Liver (tissue), 7 donors: ENCODE measurements at regions not wholly inside any gene's neighbourhood (a gene's known extent, or its start where the extent isn't known, plus 50 kb on each side); places are given as distances from the start of the nearest gene placed in this dataset.
"Not testable (repeated sequence)": the region's sequence is repeated elsewhere in the genome, so short reads cannot be mapped to it uniquely, and the experiment has no call there.

Experiments used
- DNase-seq: peaks from one replicate; pipeline ENCODE4 v3.0.0-alpha.2; 2017; ENCODE audit warnings: low spot score
- H3K27ac ChIP-seq, 2 donors: one replicate each; pipeline ENCODE4 v1.7.0; 2013; ENCODE audit warnings: inconsistent platforms in 2 of 2, low read length in 2 of 2, control low read depth in 1 of 2, low read depth in 1 of 2, mild to moderate bottlenecking in 1 of 2
- H3K27me3 ChIP-seq, 4 donors: one replicate each; pipeline versions ENCODE4 v1.6.1 to v1.7.0; 2013; ENCODE audit warnings: low read length in 3 of 4, inconsistent platforms in 1 of 4, mild to moderate bottlenecking in 1 of 4, moderate library complexity in 1 of 4; ENCODE audit not compliant: control insufficient read depth in 4 of 4, insufficient read depth in 4 of 4
- H3K36me3 ChIP-seq, 4 donors: one replicate each; pipeline versions ENCODE4 v1.6.1 to v1.7.0; 2013; ENCODE audit warnings: low read length in 3 of 4, mild to moderate bottlenecking in 3 of 4, low read depth in 1 of 4, moderate library complexity in 1 of 4; ENCODE audit not compliant: control insufficient read depth in 4 of 4, insufficient read depth in 3 of 4
- H3K4me1 ChIP-seq, 4 donors: one replicate each; pipeline versions ENCODE4 v1.6.1 to v1.7.0; 2013; ENCODE audit warnings: low read length in 3 of 4, mild to moderate bottlenecking in 3 of 4, moderate library complexity in 1 of 4; ENCODE audit not compliant: control insufficient read depth in 4 of 4, insufficient read depth in 4 of 4
- H3K4me3 ChIP-seq, 3 donors: one replicate each; pipeline versions ENCODE4 v1.6.1 to v1.7.0; 2013; ENCODE audit warnings: low read length in 3 of 3, control low read depth in 1 of 3, low read depth in 1 of 3, mild to moderate bottlenecking in 1 of 3
- H3K9ac ChIP-seq, 2 donors: one replicate each; pipeline ENCODE4 v1.7.0; 2013; ENCODE audit warnings: low read length in 2 of 2, mild to moderate bottlenecking in 2 of 2, moderate library complexity in 2 of 2, control low read depth in 1 of 2, low read depth in 1 of 2
- H3K9me3 ChIP-seq, 4 donors: one replicate each; pipeline versions ENCODE4 v1.6.1 to v1.7.0; 2013; ENCODE audit warnings: low read length in 3 of 4; ENCODE audit not compliant: control insufficient read depth in 4 of 4
- ATF3 ChIP-seq: IDR thresholded peaks from 2 replicates; pipeline ENCODE4 v1.6.1; 2016; ENCODE audit warnings: antibody characterized with exemption
- FOXA1 ChIP-seq: IDR thresholded peaks from 2 replicates; pipeline ENCODE4 v1.6.1; 2016; ENCODE audit warnings: antibody characterized with exemption
- FOXA2 ChIP-seq: IDR thresholded peaks from 2 replicates; pipeline ENCODE4 v1.6.1; 2016; ENCODE audit warnings: antibody characterized with exemption
- GABPA ChIP-seq, 2 donors: IDR thresholded peaks in 1 of 2; conservative IDR thresholded peaks in 1 of 2; 2 replicates each; pipeline ENCODE4 v1.6.1; 2016; ENCODE audit warnings: antibody characterized with exemption in 2 of 2, mild to moderate bottlenecking in 1 of 2, moderate library complexity in 1 of 2
- HNF4A ChIP-seq, 2 donors: conservative IDR thresholded peaks; 2 replicates each; pipeline ENCODE4 v1.6.1; 2016; ENCODE audit warnings: antibody characterized with exemption in 2 of 2, mild to moderate bottlenecking in 2 of 2
- HNF4G ChIP-seq: IDR thresholded peaks from 2 replicates; pipeline ENCODE4 v1.6.1; 2016; ENCODE audit warnings: antibody characterized with exemption
- JUND ChIP-seq, 2 donors: IDR thresholded peaks; 2 replicates each; pipeline ENCODE4 v1.6.1; 2016; ENCODE audit warnings: antibody characterized with exemption in 2 of 2
- NR2F2 ChIP-seq: IDR thresholded peaks from 2 replicates; pipeline ENCODE4 v1.6.1; 2016; ENCODE audit warnings: antibody characterized with exemption
- RAD21 ChIP-seq, 2 donors: IDR thresholded peaks; 2 replicates each; pipeline ENCODE4 v1.6.1; 2016; ENCODE audit warnings: antibody characterized with exemption in 2 of 2, mild to moderate bottlenecking in 2 of 2
- RXRA ChIP-seq, 2 donors: IDR thresholded peaks; 2 replicates each; pipeline ENCODE4 v1.6.1; 2017 to 2018; ENCODE audit warnings: antibody characterized with exemption in 2 of 2, mild to moderate bottlenecking in 1 of 2
- ZBTB33 ChIP-seq: IDR thresholded peaks from 2 replicates; pipeline ENCODE4 v1.6.1; 2016; ENCODE audit warnings: antibody characterized with exemption
- WGBS: extraction: QIAGEN DNeasy Blood & Tissue Kit; methylation state at CpG from one replicate; pipeline ENCODE4 v1.1.7; 2013; 5-methylcytosine and 5-hydroxymethylcytosine counted together
- donor health status: healthy.
- donor health status: healthy.
- donor health status: healthy.
- donor health status: healthy.

- TF ChIP-seq RAD21 (IDR thresholded peaks at IDR 0.05) (no peak), FOXA1 (no peak), HNF4A (conservative IDR thresholded peaks at IDR 0.05) (no peak)
Measured at GRCh38 chr3:163552659-163552966, 1525.7 kb downstream of the SI start (continued).

GRCh38 chr3:163551915-163552658 lies 1526.2 kb downstream of the SI start:
- WGBS = 80% methylated on average over 28 of the region's 37 CpGs
- not testable (repeated sequence) for H3K27ac ChIP-seq, H3K36me3 ChIP-seq, H3K4me1 ChIP-seq, DNase-seq, H3K4me3 ChIP-seq, H3K27me3 ChIP-seq, H3K9me3 ChIP-seq, H3K9ac ChIP-seq

GRCh38 chr3:163548015-163548414 lies 1530.3 kb downstream of the SI start:
- no peaks in the 10 kb centered on the region for H3K9me3 ChIP-seq
- H3K4me3 ChIP-seq = no peak overlapping the region
- DNase-seq = no peak
- 57% methylated on average over 1 of the region's 1 CpG for WGBS
- H3K36me3 ChIP-seq = no peaks in the 10 kb centered on the region
- TF ChIP-seq ATF3 (no peak), HNF4G (no peak), RXRA (IDR thresholded peaks at IDR 0.05) (no peak), JUND (IDR thresholded peaks at IDR 0.05) (no peak), GABPA (IDR thresholded peaks at IDR 0.05 in 1 of 2, conservative IDR thresholded peaks at IDR 0.05 in 1 of 2) (no peak)
- H3K9ac ChIP-seq = no peak overlapping the region
- H3K27ac ChIP-seq = no peak overlapping the region
- H3K4me1 ChIP-seq = no peaks in the 10 kb centered on the region
- no peaks in the 10 kb centered on the region for H3K27me3 ChIP-seq

- no peaks in the 10 kb centered on the region for H3K9me3 ChIP-seq
- TF ChIP-seq ZBTB33 = no peak
- TF ChIP-seq FOXA2 = no peak
- TF ChIP-seq HNF4A (conservative IDR thresholded peaks at IDR 0.05) = no peak
- TF ChIP-seq NR2F2 = no peak
- no peak for TF ChIP-seq JUND (IDR thresholded peaks at IDR 0.05)
- no peak for TF ChIP-seq RXRA (IDR thresholded peaks at IDR 0.05)
- H3K27ac ChIP-seq = no peak overlapping the region
- WGBS = 17% methylated on average over 3 of the region's 3 CpGs
- H3K9ac ChIP-seq = no peak overlapping the region
- H3K36me3 ChIP-seq = no peaks in the 10 kb centered on the region
- no peak for DNase-seq
- H3K4me3 ChIP-seq = no peak overlapping the region
- H3K27me3 ChIP-seq = no peaks in the 10 kb centered on the region
- H3K4me1 ChIP-seq = no peaks in the 10 kb centered on the region
Measured at GRCh38 chr3:163547014-163547685, 1531.1 kb downstream of the SI start.
